ENCODE measurements at regions not wholly inside any gene's neighbourhood (a gene's known extent, or its start where the extent isn't known, plus 50 kb on each side); places are given as distances from the start of the nearest gene placed in this dataset.

GRCh38 chr1:56404066-56404465 lies 175.3 kb downstream of the PLPP3 start:
- TF ChIP-seq CTCF (IDR thresholded peaks at IDR 0.05 in 8 of 11, conservative IDR thresholded peaks at IDR 0.05 in 3 of 11) (no peak), POLR2A (IDR thresholded peaks at IDR 0.05) (no peak), POLR2AphosphoS5 (IDR thresholded peaks at IDR 0.05) (no peak)
- H3K27me3 ChIP-seq (replicated peaks in 1 of 7), result no peaks in the 10 kb centered on the region
- DNase-seq, result no peak
- H3K4me3 ChIP-seq, result no peak overlapping the region
- H3K27ac ChIP-seq, result peak overlapping the region in 1 of 8 donors; percentile 41
- intact Hi-C loops (cut with DNase I; ENCODE audit: low total_unique reads), result no loop called here
- no peaks in the 10 kb centered on the region for H3K9me3 ChIP-seq
- H3K4me1 ChIP-seq, result peaks cover 0 to 27% (median 7%) of the 10 kb centered on the region in 6 donors
- no peaks in the 10 kb centered on the region for H3K36me3 ChIP-seq
- 63 to 70% (median 67%) methylated on average over 4 of the region's 4 CpGs for WGBS, 5 donors

DNA sequence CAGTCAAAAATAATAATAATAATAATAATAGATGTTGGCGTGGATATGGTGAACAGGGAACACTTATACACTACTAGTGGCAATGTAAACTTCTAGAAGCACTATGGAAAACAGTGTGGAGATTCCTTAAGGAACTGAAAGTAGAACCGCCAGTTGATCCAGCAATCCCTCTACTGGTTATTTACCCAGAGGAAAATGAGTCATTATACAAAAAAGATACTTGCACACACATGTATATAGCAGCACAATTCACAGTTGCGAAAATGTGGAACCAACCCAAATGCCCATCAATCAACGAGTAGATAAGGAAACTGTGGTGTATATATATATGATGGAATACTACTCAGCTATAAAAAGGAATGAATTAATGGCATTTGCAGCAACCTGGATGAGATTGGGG lies 176.0 kb downstream of the PLPP3 start:
- Histone ChIP-seq H3K9me3 (no peaks in the 10 kb centered on the region), H3K4me1 (peaks cover 0 to 27% (median 7%) of the 10 kb centered on the region in 6 donors), H3K27me3 (replicated peaks in 1 of 7) (no peaks in the 10 kb centered on the region), H3K36me3 (no peaks in the 10 kb centered on the region), H3K27ac (no peak overlapping the region), H3K4me3 (no peak overlapping the region)
- WGBS, 5 donors, result 63 to 94% (median 83%) methylated on average over 4 of the region's 4 CpGs
- intact Hi-C loops (cut with DNase I; ENCODE audit: low total_unique reads), result no loop called here
- no peak for DNase-seq
- TF ChIP-seq CTCF (IDR thresholded peaks at IDR 0.05 in 8 of 11, conservative IDR thresholded peaks at IDR 0.05 in 3 of 11) (no peak), POLR2A (IDR thresholded peaks at IDR 0.05) (no peak), POLR2AphosphoS5 (IDR thresholded peaks at IDR 0.05) (no peak)

- intact Hi-C loops (cut with DNase I; ENCODE audit: low total_unique reads), result no loop called here
- Histone ChIP-seq H3K27me3 (replicated peaks in 1 of 7) (no peaks in the 10 kb centered on the region), H3K36me3 (no peaks in the 10 kb centered on the region), H3K4me1 (peaks cover 0 to 27% (median 7%) of the 10 kb centered on the region in 6 donors), H3K27ac (no peak overlapping the region), H3K9me3 (no peaks in the 10 kb centered on the region), H3K4me3 (no peak overlapping the region)
- TF ChIP-seq POLR2A (IDR thresholded peaks at IDR 0.05) (no peak), POLR2AphosphoS5 (IDR thresholded peaks at IDR 0.05) (no peak), CTCF (IDR thresholded peaks at IDR 0.05 in 8 of 11, conservative IDR thresholded peaks at IDR 0.05 in 3 of 11) (no peak)
- WGBS, 5 donors, result 63 to 85% (median 72%) methylated on average over 1 of the region's 1 CpG
- no peak for DNase-seq
Measured at GRCh38 chr1:56401191-56401590, 178.2 kb downstream of the PLPP3 start.

GRCh38 chr1:56400526-56400925 lies 178.8 kb downstream of the PLPP3 start:
- H3K9me3 ChIP-seq, result no peaks in the 10 kb centered on the region
- no peaks in the 10 kb centered on the region for H3K36me3 ChIP-seq
- peaks cover 0 to 27% (median 7%) of the 10 kb centered on the region in 6 donors for H3K4me1 ChIP-seq
- H3K27me3 ChIP-seq (replicated peaks in 1 of 7), result no peaks in the 10 kb centered on the region
- no peak overlapping the region for H3K27ac ChIP-seq
- H3K4me3 ChIP-seq, result no peak overlapping the region
- DNase-seq, result no peak
- no peak for TF ChIP-seq CTCF (IDR thresholded peaks at IDR 0.05 in 8 of 11, conservative IDR thresholded peaks at IDR 0.05 in 3 of 11)
- TF ChIP-seq POLR2AphosphoS5 (IDR thresholded peaks at IDR 0.05), result no peak
- TF ChIP-seq POLR2A (IDR thresholded peaks at IDR 0.05), result no peak
- intact Hi-C loops (cut with DNase I; ENCODE audit: low total_unique reads), result no loop called here
